ENCODE measurements at regions not wholly inside any gene's neighbourhood (a gene's known extent, or its start where the extent isn't known, plus 50 kb on each side); places are given as distances from the start of the nearest gene placed in this dataset.

- DNase-seq (ENCODE audit: low spot score): no peak
- TF ChIP-seq EZH2 (IDR thresholded peaks at IDR 0.05; ENCODE audit: borderline replicate concordance, low read depth, low read length, poor library complexity, severe bottlenecking) (no peak), CTCF (conservative IDR thresholded peaks at IDR 0.05; ENCODE audit: low read depth, low read length) (no peak)
- intact Hi-C loops (cut with micrococcal nuclease; ENCODE audit: unreplicated experiment): no loop called here
- ChIA-PET CTCF (no interaction called here), POLR2A (ENCODE audit: low non-redundant PET) (no interaction called here)
- Histone ChIP-seq H3K36me3 (ENCODE audit: insufficient read depth, low read length, poor library complexity, severe bottlenecking) (no peaks in the 10 kb centered on the region), H3K9me3 (ENCODE audit: low read depth, low read length, poor library complexity, severe bottlenecking) (no peaks in the 10 kb centered on the region), H3K27me3 (replicated peaks; ENCODE audit: insufficient read depth, low read depth, low read length, poor library complexity) (no peaks in the 10 kb centered on the region), H3K4me1 (ENCODE audit: insufficient read depth, low read length, poor library complexity, severe bottlenecking) (no peaks in the 10 kb centered on the region), H3K4me3 (ENCODE audit: low read depth, low read length, poor library complexity, severe bottlenecking) (no peak overlapping the region), H3K27ac (ENCODE audit: low read depth, low read length, poor library complexity, severe bottlenecking) (no peak overlapping the region)
- no TSS peak for BruUV-seq (replicated peaks)
Measured at GRCh38 chr3:74173090-74173489, 441.4 kb downstream of the CNTN3 start.

GRCh38 chr3:74167926-74168325, 446.5 kb downstream of the CNTN3 start:
- CTCF ChIA-PET: no interaction called here

GRCh38 chr3:74165211-74165610, 449.2 kb downstream of the CNTN3 start:
- Histone ChIP-seq H3K4me3 (ENCODE audit: low read depth, low read length, poor library complexity, severe bottlenecking) (no peak overlapping the region), H3K27me3 (replicated peaks; ENCODE audit: insufficient read depth, low read depth, low read length, poor library complexity) (no peaks in the 10 kb centered on the region), H3K27ac (ENCODE audit: low read depth, low read length, poor library complexity, severe bottlenecking) (no peak overlapping the region), H3K36me3 (ENCODE audit: insufficient read depth, low read length, poor library complexity, severe bottlenecking) (no peaks in the 10 kb centered on the region), H3K9me3 (ENCODE audit: low read depth, low read length, poor library complexity, severe bottlenecking) (no peaks in the 10 kb centered on the region), H3K4me1 (ENCODE audit: insufficient read depth, low read length, poor library complexity, severe bottlenecking) (no peaks in the 10 kb centered on the region)
- no peak for TF ChIP-seq EZH2 (IDR thresholded peaks at IDR 0.05; ENCODE audit: borderline replicate concordance, low read depth, low read length, poor library complexity, severe bottlenecking)
- TF ChIP-seq CTCF (conservative IDR thresholded peaks at IDR 0.05; ENCODE audit: low read depth, low read length): no peak
- CTCF ChIA-PET: no interaction called here
- no peak for DNase-seq (ENCODE audit: low spot score)
- intact Hi-C loops (cut with micrococcal nuclease; ENCODE audit: unreplicated experiment): no loop called here
- no TSS peak for BruUV-seq (replicated peaks)
- POLR2A ChIA-PET (ENCODE audit: low non-redundant PET): no interaction called here

More at GRCh38 chr3:74167926-74168325, 446.5 kb downstream of the CNTN3 start:
- no peak for TF ChIP-seq CTCF (conservative IDR thresholded peaks at IDR 0.05; ENCODE audit: low read depth, low read length)
- no peaks in the 10 kb centered on the region for H3K27me3 ChIP-seq (replicated peaks; ENCODE audit: insufficient read depth, low read depth, low read length, poor library complexity)
- no peak for DNase-seq (ENCODE audit: low spot score)
- POLR2A ChIA-PET (ENCODE audit: low non-redundant PET): no interaction called here
- H3K27ac ChIP-seq (ENCODE audit: low read depth, low read length, poor library complexity, severe bottlenecking): no peak overlapping the region
- H3K9me3 ChIP-seq (ENCODE audit: low read depth, low read length, poor library complexity, severe bottlenecking): no peaks in the 10 kb centered on the region
- no TSS peak for BruUV-seq (replicated peaks)
- no peaks in the 10 kb centered on the region for H3K4me1 ChIP-seq (ENCODE audit: insufficient read depth, low read length, poor library complexity, severe bottlenecking)
- no peak overlapping the region for H3K4me3 ChIP-seq (ENCODE audit: low read depth, low read length, poor library complexity, severe bottlenecking)
- no peaks in the 10 kb centered on the region for H3K36me3 ChIP-seq (ENCODE audit: insufficient read depth, low read length, poor library complexity, severe bottlenecking)
- intact Hi-C loops (cut with micrococcal nuclease; ENCODE audit: unreplicated experiment): no loop called here
